Adrenal gland (tissue), 9 donors: ENCODE measurements at regions not wholly inside any gene's neighbourhood (a gene's known extent, or its start where the extent isn't known, plus 50 kb on each side); places are given as distances from the start of the nearest gene placed in this dataset.

ENCODE experiments used
- DNase-seq, 7 donors: peaks; one replicate each; pipeline ENCODE4 v3.0.0-alpha.2; 2019 to 2020
- H3K27ac ChIP-seq, 5 donors: fragments of 200-600 bp; sonication (generic) in 4 of 5; 1 replicate in 3 of 5; 2 replicates in 2 of 5; pipeline versions ENCODE4 v1.5.1 to v1.8.0; 2016 to 2020; ENCODE audit warnings: mild to moderate bottlenecking in 1 of 5
- H3K27me3 ChIP-seq: fragments of 200-600 bp; 2 replicates; pipeline ENCODE4 v1.8.0; 2021
- H3K36me3 ChIP-seq, 2 donors: fragments of 200-600 bp; replicated peaks in 1 of 2; 1 replicate in 1 of 2; 2 replicates in 1 of 2; pipeline versions ENCODE4 v1.5.1 to v1.8.0; 2018 to 2022
- H3K4me1 ChIP-seq, 2 donors: fragments of 200-600 bp; replicated peaks in 1 of 2; 1 replicate in 1 of 2; 2 replicates in 1 of 2; pipeline versions ENCODE4 v1.5.1 to v1.8.0; 2018 to 2021
- H3K4me3 ChIP-seq, 4 donors: fragments of 200-600 bp; sonication (generic) in 3 of 4; one replicate each; pipeline ENCODE4 v1.5.1; 2016 to 2018
- H3K9me3 ChIP-seq, 3 donors: fragments of 200-600 bp; sonication (generic) in 1 of 3; replicated peaks in 1 of 3; 1 replicate in 2 of 3; 2 replicates in 1 of 3; pipeline versions ENCODE4 v1.5.1 to v1.8.0; 2016 to 2021
- CTCF ChIP-seq, 6 experiments: fragments of 450-650 bp in 4 of 6; fragments of 200-600 bp in 2 of 6; sonication (generic) in 1 of 6; IDR thresholded peaks; 1 replicate in 5 of 6; 2 replicates in 1 of 6; pipeline versions ENCODE4 v1.5.1 to v1.8.0; 2016 to 2021; ENCODE audit warnings: antibody characterized with exemption in 6 of 6, mild to moderate bottlenecking in 2 of 6, moderate library complexity in 1 of 6
- POLR2A ChIP-seq, 2 donors: fragments of 450-650 bp; IDR thresholded peaks; one replicate each; pipeline ENCODE4 v1.6.1; 2017; ENCODE audit warnings: antibody characterized with exemption in 2 of 2, mild to moderate bottlenecking in 2 of 2, moderate library complexity in 1 of 2
- WGBS, 4 donors: extraction: QIAGEN DNeasy Blood & Tissue Kit in 2 of 4; methylation state at CpG; one replicate each; pipeline versions ENCODE4 v1.1.5 to v1.1.7; 2013 to 2017; 5-methylcytosine and 5-hydroxymethylcytosine counted together
- intact Hi-C, 2 donors: fragments of 100-400 bp; cut with DNase I; formaldehyde crosslinking; loops; one replicate each; pipeline versions ENCODE4 v1.14.1 to v1.15.0; 2022 to 2023
- donor health status: healthy with polysubstance abuse.
- donor health status: Bipolar disorder and iron deficiency.
- donor health status: DM: yes; HTN: yes; CAD: no.
- donor health status: DM: no; HTN: no; CAD: no.
- donor health status: DM: no; HTN: no; CAD: no.

- H3K4me3 ChIP-seq, result no peak overlapping the region
- H3K27me3 ChIP-seq, result no peaks in the 10 kb centered on the region
- TF ChIP-seq CTCF (IDR thresholded peaks at IDR 0.05), result no peak
- H3K27ac ChIP-seq, result no peak overlapping the region
- H3K36me3 ChIP-seq, result no peaks in the 10 kb centered on the region
- 44 to 63% (median 53%) methylated on average over 5 of the region's 5 CpGs for WGBS, 4 donors
- no peaks in the 10 kb centered on the region for H3K4me1 ChIP-seq
- DNase-seq, result no peak
- no peaks in the 10 kb centered on the region for H3K9me3 ChIP-seq
- intact Hi-C loops, result loop anchor here in 1 of 2 donors (5.0 to 10.0 kb wide), 2 partner anchors 50 to 442 kb away; no protein-coding TSS in a partner anchor
Measured at GRCh38 chr1:101356604-101357443, 120.0 kb downstream of the S1PR1 start.

DNA sequence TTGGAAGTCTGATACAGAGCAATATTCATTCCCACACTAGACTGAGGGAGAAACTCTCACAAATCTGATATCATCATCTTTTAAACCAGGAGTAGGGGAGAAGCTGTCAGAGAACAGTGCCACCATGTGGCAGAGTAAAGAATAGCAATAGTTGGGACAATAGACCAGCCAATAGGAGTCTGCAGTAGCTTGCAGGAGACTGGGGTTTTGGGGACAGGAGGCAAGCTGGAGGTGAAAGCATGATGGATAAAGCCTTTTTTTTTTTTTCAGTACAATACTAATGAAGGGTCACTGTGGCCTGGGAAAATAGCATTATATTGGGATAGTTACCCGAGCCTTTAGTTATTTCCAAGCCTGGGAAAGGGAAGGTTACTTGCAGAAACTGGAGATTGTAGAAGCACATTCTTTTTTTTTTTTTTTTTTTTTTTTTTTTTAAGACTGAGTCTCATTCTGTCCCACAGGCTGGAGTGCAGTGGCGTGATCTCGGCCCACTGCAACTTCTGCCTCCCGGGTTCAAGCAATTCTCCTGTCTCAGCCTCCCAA lies 120.7 kb downstream of the S1PR1 start:
- TF ChIP-seq POLR2A (IDR thresholded peaks at IDR 0.05) (no peak), CTCF (IDR thresholded peaks at IDR 0.05) (peak; percentile 74 to 89 (median 83))
- no peak overlapping the region for H3K27ac ChIP-seq
- intact Hi-C loops, result loop anchor here in 1 of 2 donors (5.0 to 10.0 kb wide), 2 partner anchors 50 to 443 kb away; no protein-coding TSS in a partner anchor
- peak; percentile 47 to 82 (median 75) for DNase-seq
- H3K36me3 ChIP-seq, result no peaks in the 10 kb centered on the region
- H3K4me1 ChIP-seq, result no peaks in the 10 kb centered on the region
- no peaks in the 10 kb centered on the region for H3K27me3 ChIP-seq
- 28 to 48% (median 45%) methylated on average over 3 to 4 of the region's 4 CpGs for WGBS, 4 donors
- no peaks in the 10 kb centered on the region for H3K9me3 ChIP-seq
- H3K4me3 ChIP-seq, result no peak overlapping the region

GRCh38 chr1:101360506-101360905 lies 123.7 kb downstream of the S1PR1 start:
- no peak overlapping the region for H3K4me3 ChIP-seq
- intact Hi-C loops, result no loop called here
- DNase-seq, result no peak
- WGBS, 4 donors, result 67 to 91% (median 78%) methylated on average over 3 of the region's 3 CpGs
- H3K9me3 ChIP-seq, result no peaks in the 10 kb centered on the region
- TF ChIP-seq CTCF (IDR thresholded peaks at IDR 0.05) (no peak), POLR2A (IDR thresholded peaks at IDR 0.05) (no peak)
- no peaks in the 10 kb centered on the region for H3K27me3 ChIP-seq
- no peak overlapping the region for H3K27ac ChIP-seq
- no peaks in the 10 kb centered on the region for H3K36me3 ChIP-seq
- H3K4me1 ChIP-seq, result no peaks in the 10 kb centered on the region

DNA sequence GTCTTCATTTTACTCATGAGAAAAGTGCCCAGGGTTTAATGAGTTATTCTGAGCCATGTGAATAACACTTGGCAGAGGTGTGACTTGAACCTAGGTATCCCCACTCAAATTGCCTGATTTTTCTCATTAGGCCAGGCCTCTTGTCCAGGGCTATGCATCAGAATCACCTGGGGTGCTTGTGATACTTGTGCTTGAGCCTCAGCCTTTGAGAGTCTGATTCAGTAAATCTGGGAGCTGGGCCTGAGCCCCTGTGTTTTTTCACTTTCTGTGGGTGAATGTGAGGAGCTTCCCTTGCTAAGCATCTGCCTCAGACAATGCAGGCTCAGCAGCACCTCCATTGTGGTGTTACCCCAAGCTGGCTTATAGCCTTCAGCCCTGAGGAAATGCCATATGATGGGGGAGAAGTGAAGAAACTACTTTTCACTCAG lies 127.1 kb downstream of the S1PR1 start:
- no peaks in the 10 kb centered on the region for H3K27me3 ChIP-seq
- H3K4me3 ChIP-seq, result no peak overlapping the region
- no peaks in the 10 kb centered on the region for H3K9me3 ChIP-seq
- H3K36me3 ChIP-seq, result no peaks in the 10 kb centered on the region
- DNase-seq, result no peak
- peaks cover 5 to 12% of the 10 kb centered on the region in 2 donors for H3K4me1 ChIP-seq
- no peak overlapping the region for H3K27ac ChIP-seq
- intact Hi-C loops, result no loop called here
- TF ChIP-seq POLR2A (IDR thresholded peaks at IDR 0.05), result no peak
- no peak for TF ChIP-seq CTCF (IDR thresholded peaks at IDR 0.05)
